Spinal cord (tissue), 9 donors: ENCODE measurements at regions not wholly inside any gene's neighbourhood (a gene's known extent, or its start where the extent isn't known, plus 50 kb on each side); places are given as distances from the start of the nearest gene placed in this dataset.
"Not testable (repeated sequence)": the region's sequence is repeated elsewhere in the genome, so short reads cannot be mapped to it uniquely, and the experiment has no call there.

ENCODE experiments used
- DNase-seq, 6 donors: peaks; one replicate each; pipeline versions ENCODE4 v3.0.0 to v3.0.0-alpha.2; 2013 to 2015; ENCODE audit warnings: low spot score in 6 of 6, low read depth in 4 of 6
- H3K27ac ChIP-seq: one replicate; pipeline ENCODE4 v1.5.1; 2013; ENCODE audit warnings: low read depth, low read length, control low read depth
- H3K27me3 ChIP-seq: one replicate; pipeline ENCODE4 v1.6.1; 2013; ENCODE audit warnings: low read length; ENCODE audit not compliant: control insufficient read depth, insufficient read depth
- H3K36me3 ChIP-seq: one replicate; pipeline ENCODE4 v1.6.1; 2013; ENCODE audit warnings: low read length; ENCODE audit not compliant: control insufficient read depth, insufficient read depth
- H3K4me1 ChIP-seq: one replicate; pipeline ENCODE4 v1.6.1; 2013; ENCODE audit warnings: low read length; ENCODE audit not compliant: control insufficient read depth, insufficient read depth
- H3K4me3 ChIP-seq: one replicate; pipeline ENCODE4 v1.5.1; 2013; ENCODE audit warnings: low read depth, low read length, control low read depth
- H3K9me3 ChIP-seq: one replicate; pipeline ENCODE4 v1.6.1; 2013; ENCODE audit warnings: low read length; ENCODE audit not compliant: control insufficient read depth, insufficient read depth
- whole genome bisulfite sequencing: methylation state at CpG from one replicate; pipeline ENCODE4 v1.1.5; 2013; ENCODE audit warnings: missing lambda C conversion rate; ENCODE audit not compliant: insufficient coverage; 5-methylcytosine and 5-hydroxymethylcytosine counted together
- donor health status: healthy.

- Histone ChIP-seq H3K27ac (no peak overlapping the region), H3K9me3 (peaks cover 3% of the 10 kb centered on the region), H3K27me3 (no peaks in the 10 kb centered on the region), H3K36me3 (no peaks in the 10 kb centered on the region), H3K4me1 (no peaks in the 10 kb centered on the region), H3K4me3 (no peak overlapping the region)
- no CpG with 5 or more reads among the region's 2 CpGs for WGBS
- DNase-seq, result no peak
Observed at GRCh38 chr2:35508601-35509000, 847.0 kb upstream of the CRIM1 start.

- no peak for DNase-seq
- WGBS, result 96% methylated on average over 3 of the region's 3 CpGs
- H3K27me3 ChIP-seq, result no peaks in the 10 kb centered on the region
- H3K4me1 ChIP-seq, result no peaks in the 10 kb centered on the region
- no peak overlapping the region for H3K27ac ChIP-seq
- peaks cover 1% of the 10 kb centered on the region for H3K9me3 ChIP-seq
- H3K36me3 ChIP-seq, result no peaks in the 10 kb centered on the region
- no peak overlapping the region for H3K4me3 ChIP-seq
Observed at GRCh38 chr2:35504419-35504818, 851.2 kb upstream of the CRIM1 start.

GRCh38 chr2:35503738-35504199, 851.8 kb upstream of the CRIM1 start:
- Histone ChIP-seq H3K27me3 (no peaks in the 10 kb centered on the region), H3K36me3 (no peaks in the 10 kb centered on the region), H3K27ac (no peak overlapping the region), H3K9me3 (peaks cover 1% of the 10 kb centered on the region), H3K4me3 (no peak overlapping the region), H3K4me1 (no peaks in the 10 kb centered on the region)
- no peak for DNase-seq
- no CpG with 5 or more reads among the region's 1 CpG for WGBS

GRCh38 chr2:35503311-35503710, 852.3 kb upstream of the CRIM1 start:
- H3K4me3 ChIP-seq, result no peak overlapping the region
- peaks cover under 1% of the 10 kb centered on the region for H3K9me3 ChIP-seq
- no peak overlapping the region for H3K27ac ChIP-seq
- H3K4me1 ChIP-seq, result no peaks in the 10 kb centered on the region
- DNase-seq, result no peak
- 59% methylated on average over 2 of the region's 3 CpGs for WGBS
- no peaks in the 10 kb centered on the region for H3K27me3 ChIP-seq
- no peaks in the 10 kb centered on the region for H3K36me3 ChIP-seq

GRCh38 chr2:35501076-35501475, 854.5 kb upstream of the CRIM1 start:
- no peak for DNase-seq
- Histone ChIP-seq H3K27ac (no peak overlapping the region), H3K4me1 (no peaks in the 10 kb centered on the region), H3K36me3 (no peaks in the 10 kb centered on the region), H3K27me3 (no peaks in the 10 kb centered on the region), H3K9me3 (no peaks in the 10 kb centered on the region), H3K4me3 (no peak overlapping the region)
- WGBS, result 100% methylated on average over 1 of the region's 6 CpGs

- Histone ChIP-seq H3K4me1 (no peaks in the 10 kb centered on the region), H3K36me3 (no peaks in the 10 kb centered on the region), H3K27me3 (no peaks in the 10 kb centered on the region), H3K9me3 (no peaks in the 10 kb centered on the region), H3K27ac (no peak overlapping the region), H3K4me3 (no peak overlapping the region)
- no peak for DNase-seq
- WGBS, result no CpG with 5 or more reads among the region's 1 CpG
Observed at GRCh38 chr2:35496022-35496421, 859.6 kb upstream of the CRIM1 start.

- no peak overlapping the region for H3K27ac ChIP-seq
- H3K27me3 ChIP-seq, result no peaks in the 10 kb centered on the region
- no peaks in the 10 kb centered on the region for H3K4me1 ChIP-seq
- H3K9me3 ChIP-seq, result no peaks in the 10 kb centered on the region
- DNase-seq, result no peak
- H3K4me3 ChIP-seq, result no peak overlapping the region
- no peaks in the 10 kb centered on the region for H3K36me3 ChIP-seq
Observed at GRCh38 chr2:35495182-35495581, 860.4 kb upstream of the CRIM1 start.

GRCh38 chr2:35478121-35478520, 877.5 kb upstream of the CRIM1 start:
- not testable (repeated sequence) for H3K36me3 ChIP-seq, DNase-seq, H3K27me3 ChIP-seq, H3K9me3 ChIP-seq, H3K4me3 ChIP-seq, H3K27ac ChIP-seq, H3K4me1 ChIP-seq
- WGBS, result 93% methylated on average over 2 of the region's 2 CpGs

GRCh38 chr2:35468245-35468644, 887.3 kb upstream of the CRIM1 start:
- no peaks in the 10 kb centered on the region for H3K4me1 ChIP-seq
- peak in 5 of 6 donors; percentile 5 to 93 (median 17) for DNase-seq
- no peaks in the 10 kb centered on the region for H3K36me3 ChIP-seq
- H3K27me3 ChIP-seq, result no peaks in the 10 kb centered on the region
- H3K4me3 ChIP-seq, result no peak overlapping the region
- H3K27ac ChIP-seq, result no peak overlapping the region
- 24% methylated on average over 2 of the region's 3 CpGs for WGBS
- H3K9me3 ChIP-seq, result no peaks in the 10 kb centered on the region

GRCh38 chr2:35463805-35464596, 891.6 kb upstream of the CRIM1 start:
- no peak for DNase-seq
- 96% methylated on average over 3 of the region's 6 CpGs for WGBS
- H3K27me3 ChIP-seq, result no peaks in the 10 kb centered on the region
- no peak overlapping the region for H3K4me3 ChIP-seq
- H3K9me3 ChIP-seq, result no peaks in the 10 kb centered on the region
- no peaks in the 10 kb centered on the region for H3K4me1 ChIP-seq
- H3K36me3 ChIP-seq, result no peaks in the 10 kb centered on the region
- H3K27ac ChIP-seq, result no peak overlapping the region
